ENCODE measurements at regions not wholly inside any gene's neighbourhood (a gene's known extent, or its start where the extent isn't known, plus 50 kb on each side); places are given as distances from the start of the nearest gene placed in this dataset.
"Not testable (repeated sequence)": the region's sequence is repeated elsewhere in the genome, so short reads cannot be mapped to it uniquely, and the experiment has no call there.

DNA sequence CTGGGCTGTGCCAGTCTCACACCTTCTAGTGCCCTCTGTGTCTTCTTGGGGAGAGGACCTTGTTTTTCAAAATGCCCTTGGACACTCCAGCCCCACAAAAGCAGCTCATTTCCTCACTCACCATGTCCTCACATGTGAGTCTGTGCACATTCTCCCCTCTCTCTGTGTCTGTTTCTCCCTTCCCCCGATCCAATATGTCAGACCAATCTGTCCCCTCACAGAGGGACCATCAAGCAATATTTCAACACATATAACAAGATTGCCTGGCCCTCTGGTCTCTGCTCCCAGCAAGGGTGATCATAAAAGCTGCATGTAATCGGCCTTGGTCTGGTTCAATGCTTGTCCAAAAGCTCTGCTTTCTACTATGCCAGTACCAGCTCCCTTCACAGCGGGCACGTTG is 261.2 kb downstream of the MATN1 start:
- H3K27me3 ChIP-seq, result peaks cover 0 to 46% (median 0%) of the 10 kb centered on the region in 4 donors
- H3K4me1 ChIP-seq, result no peaks in the 10 kb centered on the region
- TF ChIP-seq POLR2AphosphoS5 (IDR thresholded peaks at IDR 0.05), result no peak
- no peak for TF ChIP-seq EP300 (IDR thresholded peaks at IDR 0.05)
- no peak for TF ChIP-seq POLR2A (IDR thresholded peaks at IDR 0.05; ENCODE audit: low read depth)
- TF ChIP-seq, protein P1, sequence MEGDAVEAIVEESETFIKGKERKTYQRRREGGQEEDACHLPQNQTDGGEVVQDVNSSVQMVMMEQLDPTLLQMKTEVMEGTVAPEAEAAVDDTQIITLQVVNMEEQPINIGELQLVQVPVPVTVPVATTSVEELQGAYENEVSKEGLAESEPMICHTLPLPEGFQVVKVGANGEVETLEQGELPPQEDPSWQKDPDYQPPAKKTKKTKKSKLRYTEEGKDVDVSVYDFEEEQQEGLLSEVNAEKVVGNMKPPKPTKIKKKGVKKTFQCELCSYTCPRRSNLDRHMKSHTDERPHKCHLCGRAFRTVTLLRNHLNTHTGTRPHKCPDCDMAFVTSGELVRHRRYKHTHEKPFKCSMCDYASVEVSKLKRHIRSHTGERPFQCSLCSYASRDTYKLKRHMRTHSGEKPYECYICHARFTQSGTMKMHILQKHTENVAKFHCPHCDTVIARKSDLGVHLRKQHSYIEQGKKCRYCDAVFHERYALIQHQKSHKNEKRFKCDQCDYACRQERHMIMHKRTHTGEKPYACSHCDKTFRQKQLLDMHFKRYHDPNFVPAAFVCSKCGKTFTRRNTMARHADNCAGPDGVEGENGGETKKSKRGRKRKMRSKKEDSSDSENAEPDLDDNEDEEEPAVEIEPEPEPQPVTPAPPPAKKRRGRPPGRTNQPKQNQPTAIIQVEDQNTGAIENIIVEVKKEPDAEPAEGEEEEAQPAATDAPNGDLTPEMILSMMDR (IDR thresholded peaks at IDR 0.05), result no peak
- H3K4me3 ChIP-seq, result no peak overlapping the region
- intact Hi-C loops (cut with DNase I), result no loop called here
- no peak overlapping the region for H3K27ac ChIP-seq (replicated peaks in 1 of 4)
- peaks cover 0 to 16% (median 0%) of the 10 kb centered on the region in 4 donors for H3K9me3 ChIP-seq
- no peaks in the 10 kb centered on the region for H3K36me3 ChIP-seq
- 82% methylated on average over 4 of the region's 4 CpGs for WGBS
- no peak for DNase-seq (ENCODE audit: extremely low spot score)

GRCh38 chr1:30461640-30462039 is 261.7 kb downstream of the MATN1 start:
- H3K36me3 ChIP-seq, result no peaks in the 10 kb centered on the region
- H3K4me1 ChIP-seq, result no peaks in the 10 kb centered on the region
- H3K9me3 ChIP-seq, result peaks cover 0 to 16% (median 0%) of the 10 kb centered on the region in 4 donors
- no peak for DNase-seq (ENCODE audit: extremely low spot score)
- H3K27me3 ChIP-seq, result peaks cover 0 to 46% (median 0%) of the 10 kb centered on the region in 4 donors
- no peak for TF ChIP-seq POLR2A (IDR thresholded peaks at IDR 0.05; ENCODE audit: low read depth)
- TF ChIP-seq EP300 (IDR thresholded peaks at IDR 0.05), result no peak
- TF ChIP-seq POLR2AphosphoS5 (IDR thresholded peaks at IDR 0.05), result no peak
- TF ChIP-seq, protein P1 (IDR thresholded peaks at IDR 0.05), result no peak
- H3K27ac ChIP-seq (replicated peaks in 1 of 4), result no peak overlapping the region
- no peak overlapping the region for H3K4me3 ChIP-seq
- intact Hi-C loops (cut with DNase I), result no loop called here

- intact Hi-C loops (cut with DNase I), result no loop called here
- no peak for TF ChIP-seq POLR2AphosphoS5 (IDR thresholded peaks at IDR 0.05)
- TF ChIP-seq, protein P1 (IDR thresholded peaks at IDR 0.05), result no peak
- TF ChIP-seq POLR2A (IDR thresholded peaks at IDR 0.05; ENCODE audit: low read depth), result no peak
- no peak for TF ChIP-seq EP300 (IDR thresholded peaks at IDR 0.05)
- WGBS, result 43% methylated on average over 1 of the region's 1 CpG
These were observed 262.7 kb downstream of the MATN1 start for GRCh38 chr1:30460661-30461060.

DNA sequence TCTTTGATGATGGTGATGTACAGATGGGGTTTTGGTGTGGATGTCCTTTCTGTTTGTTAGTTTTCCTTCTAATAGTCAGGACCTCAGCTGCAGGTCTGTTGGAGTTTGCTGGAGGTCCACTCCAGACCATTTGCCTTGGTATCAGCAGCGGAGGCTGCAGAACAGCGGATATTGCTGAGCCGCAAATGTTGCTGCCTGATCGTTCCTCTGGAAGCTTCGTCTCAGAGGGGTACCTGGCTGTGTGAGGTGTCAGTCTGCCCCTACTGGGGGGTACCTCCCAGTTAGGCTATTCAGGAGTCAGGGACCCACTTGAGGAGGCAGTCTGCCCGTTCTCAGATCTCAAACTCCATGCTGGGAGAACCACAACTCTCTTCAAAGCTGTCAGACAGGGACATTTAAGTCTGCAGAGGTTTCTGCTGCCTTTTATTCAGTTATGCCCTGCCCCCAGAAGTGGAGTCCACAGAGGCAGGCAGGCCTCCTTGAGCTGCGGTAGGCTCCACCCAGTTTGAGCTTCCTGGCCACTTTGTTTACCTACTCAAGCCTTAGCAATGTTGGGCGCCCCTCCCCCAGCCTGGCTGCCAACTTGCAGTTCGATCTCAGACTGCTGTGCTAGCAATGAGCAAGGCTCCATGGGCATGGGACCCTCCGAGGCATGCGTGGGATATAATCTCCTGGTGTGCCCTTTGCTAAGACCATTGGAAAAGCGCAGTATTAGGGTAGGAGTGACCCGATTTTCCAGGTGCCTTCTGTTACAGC is 264.5 kb downstream of the MATN1 start:
- H3K4me1 ChIP-seq; DNase-seq (ENCODE audit: extremely low spot score); H3K27ac ChIP-seq (replicated peaks in 1 of 4); intact Hi-C loops (cut with DNase I); H3K4me3 ChIP-seq; H3K36me3 ChIP-seq: not testable (repeated sequence)
- peaks cover 0 to 36% (median 0%) of the 10 kb centered on the region in 4 donors for H3K27me3 ChIP-seq
- 91% methylated on average over 7 of the region's 13 CpGs for WGBS
- H3K9me3 ChIP-seq, result peaks cover 0 to 16% (median 0%) of the 10 kb centered on the region in 4 donors

More at GRCh38 chr1:30460661-30461060, 262.7 kb downstream of the MATN1 start:
- no peaks in the 10 kb centered on the region for H3K4me1 ChIP-seq
- H3K27me3 ChIP-seq, result peaks cover 0 to 41% (median 0%) of the 10 kb centered on the region in 4 donors
- no peak for DNase-seq (ENCODE audit: extremely low spot score)
- H3K4me3 ChIP-seq, result no peak overlapping the region
- H3K27ac ChIP-seq (replicated peaks in 1 of 4), result no peak overlapping the region
- no peaks in the 10 kb centered on the region for H3K36me3 ChIP-seq
- H3K9me3 ChIP-seq, result peaks cover 0 to 16% (median 0%) of the 10 kb centered on the region in 4 donors

GRCh38 chr1:30452925-30453324 is 270.5 kb downstream of the MATN1 start:
- no peak for TF ChIP-seq POLR2A (IDR thresholded peaks at IDR 0.05; ENCODE audit: low read depth)
- TF ChIP-seq EP300 (IDR thresholded peaks at IDR 0.05), result no peak
- TF ChIP-seq, protein P1 (IDR thresholded peaks at IDR 0.05), result no peak
- TF ChIP-seq POLR2AphosphoS5 (IDR thresholded peaks at IDR 0.05), result no peak
- Histone ChIP-seq H3K36me3 (no peaks in the 10 kb centered on the region), H3K27ac (replicated peaks in 1 of 4) (no peak overlapping the region), H3K4me3 (no peak overlapping the region), H3K27me3 (no peaks in the 10 kb centered on the region), H3K4me1 (no peaks in the 10 kb centered on the region), H3K9me3 (no peaks in the 10 kb centered on the region)
- DNase-seq (ENCODE audit: extremely low spot score), result peak; percentile 86
- 100% methylated on average over 2 of the region's 2 CpGs for WGBS
- intact Hi-C loops (cut with DNase I), result no loop called here

Data from esophagus muscularis mucosa (tissue), 4 donors.